GM12878 (cell line): ENCODE measurements at regions not wholly inside any gene's neighbourhood (a gene's known extent, or its start where the extent isn't known, plus 50 kb on each side); places are given as distances from the start of the nearest gene placed in this dataset.

Experiments used
- PRDM15 ChIP-seq: fragments of 450-650 bp; formaldehyde crosslinking; IDR thresholded peaks from 2 replicates; pipeline ENCODE4 v1.4.0; 2020; ENCODE audit warnings: mild to moderate bottlenecking, moderate library complexity
- SMAD5 ChIP-seq: IDR thresholded peaks from 2 replicates; pipeline ENCODE4 v1.6.1; 2016; ENCODE audit warnings: antibody characterized with exemption, low read depth
- ZNF592 ChIP-seq: fragments of 450-650 bp; IDR thresholded peaks from 2 replicates; pipeline ENCODE4 v1.6.1; 2017; ENCODE audit warnings: mild to moderate bottlenecking, moderate library complexity
- TF ChIP-seq, protein P1 (sequence below): fragments of 450-650 bp; formaldehyde crosslinking; IDR thresholded peaks from 2 replicates; pipeline ENCODE4 v1.5.0; 2022; ENCODE audit warnings: mild to moderate bottlenecking, missing genetic modification characterization

GRCh38 chr5:38772471-38772870 lies 73.3 kb upstream of the OSMR start (continued):
- no peak for TF ChIP-seq PRDM15
- TF ChIP-seq, protein P1, sequence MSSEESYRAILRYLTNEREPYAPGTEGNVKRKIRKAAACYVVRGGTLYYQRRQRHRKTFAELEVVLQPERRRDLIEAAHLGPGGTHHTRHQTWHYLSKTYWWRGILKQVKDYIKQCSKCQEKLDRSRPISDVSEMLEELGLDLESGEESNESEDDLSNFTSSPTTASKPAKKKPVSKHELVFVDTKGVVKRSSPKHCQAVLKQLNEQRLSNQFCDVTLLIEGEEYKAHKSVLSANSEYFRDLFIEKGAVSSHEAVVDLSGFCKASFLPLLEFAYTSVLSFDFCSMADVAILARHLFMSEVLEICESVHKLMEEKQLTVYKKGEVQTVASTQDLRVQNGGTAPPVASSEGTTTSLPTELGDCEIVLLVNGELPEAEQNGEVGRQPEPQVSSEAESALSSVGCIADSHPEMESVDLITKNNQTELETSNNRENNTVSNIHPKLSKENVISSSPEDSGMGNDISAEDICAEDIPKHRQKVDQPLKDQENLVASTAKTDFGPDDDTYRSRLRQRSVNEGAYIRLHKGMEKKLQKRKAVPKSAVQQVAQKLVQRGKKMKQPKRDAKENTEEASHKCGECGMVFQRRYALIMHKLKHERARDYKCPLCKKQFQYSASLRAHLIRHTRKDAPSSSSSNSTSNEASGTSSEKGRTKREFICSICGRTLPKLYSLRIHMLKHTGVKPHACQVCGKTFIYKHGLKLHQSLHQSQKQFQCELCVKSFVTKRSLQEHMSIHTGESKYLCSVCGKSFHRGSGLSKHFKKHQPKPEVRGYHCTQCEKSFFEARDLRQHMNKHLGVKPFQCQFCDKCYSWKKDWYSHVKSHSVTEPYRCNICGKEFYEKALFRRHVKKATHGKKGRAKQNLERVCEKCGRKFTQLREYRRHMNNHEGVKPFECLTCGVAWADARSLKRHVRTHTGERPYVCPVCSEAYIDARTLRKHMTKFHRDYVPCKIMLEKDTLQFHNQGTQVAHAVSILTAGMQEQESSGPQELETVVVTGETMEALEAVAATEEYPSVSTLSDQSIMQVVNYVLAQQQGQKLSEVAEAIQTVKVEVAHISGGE (CRISPR knock-in tag): no peak
- no peak for TF ChIP-seq SMAD5
- no peak for TF ChIP-seq ZNF592
- TF ChIP-seq, all 136 proteins: peak for 0
